Brain microvascular endothelial cell (primary cell): ENCODE measurements at regions not wholly inside any gene's neighbourhood (a gene's known extent, or its start where the extent isn't known, plus 50 kb on each side); places are given as distances from the start of the nearest gene placed in this dataset.

Experiments
- DNase-seq: peaks from one replicate; pipeline ENCODE4 v3.0.0-alpha.2; 2020
- H3K27ac ChIP-seq: fragments of 250-450 bp; sonication (Bioruptor Pico); 2 replicates; pipeline ENCODE4 v1.5.1; 2020; ENCODE audit warnings: mild to moderate bottlenecking, moderate library complexity
- H3K27me3 ChIP-seq: fragments of 250-450 bp; sonication (Bioruptor Pico); replicated peaks from 2 replicates; pipeline ENCODE4 v1.5.1; 2020; ENCODE audit warnings: mild to moderate bottlenecking
- H3K36me3 ChIP-seq: fragments of 250-450 bp; sonication (Bioruptor Pico); replicated peaks from 2 replicates; pipeline ENCODE4 v1.5.1; 2020; ENCODE audit warnings: mild to moderate bottlenecking
- H3K4me3 ChIP-seq: 2 replicates; pipeline ENCODE4 v1.5.1; 2011; ENCODE audit warnings: low read depth, mild to moderate bottlenecking, control low read depth, low read length, moderate library complexity
- CTCF ChIP-seq: IDR thresholded peaks from 2 replicates; pipeline ENCODE4 v1.5.1; 2011; ENCODE audit warnings: low read depth, mild to moderate bottlenecking, moderate library complexity, low read length, control low read depth, inconsistent platforms; ENCODE audit errors: missing control alignments
- in situ Hi-C: cut with HindIII; loops from 2 replicates; pipeline ENCODE4 v1.10.0; 2017; ENCODE audit warnings: low sequenced_read_pairs, low pct_ligation_motif_present

GRCh38 chr4:24202579-24202978 is 312.7 kb upstream of the PPARGC1A start:
- no peaks in the 10 kb centered on the region for H3K36me3 ChIP-seq
- in situ Hi-C loops: no loop called here
- DNase-seq: no peak
- H3K27ac ChIP-seq: no peak overlapping the region
- TF ChIP-seq CTCF: no peak
- H3K27me3 ChIP-seq: no peaks in the 10 kb centered on the region
- no peak overlapping the region for H3K4me3 ChIP-seq

GRCh38 chr4:24197955-24198354 is 308.1 kb upstream of the PPARGC1A start:
- H3K27me3 ChIP-seq: no peaks in the 10 kb centered on the region
- no peak for DNase-seq
- no peak for TF ChIP-seq CTCF
- no peaks in the 10 kb centered on the region for H3K36me3 ChIP-seq
- no peak overlapping the region for H3K27ac ChIP-seq
- in situ Hi-C loops: no loop called here
- H3K4me3 ChIP-seq: no peak overlapping the region

GRCh38 chr4:24196785-24197184 is 306.9 kb upstream of the PPARGC1A start:
- H3K27me3 ChIP-seq: no peaks in the 10 kb centered on the region
- TF ChIP-seq CTCF: no peak
- in situ Hi-C loops: no loop called here
- H3K36me3 ChIP-seq: no peaks in the 10 kb centered on the region
- no peak for DNase-seq
- no peak overlapping the region for H3K27ac ChIP-seq
- H3K4me3 ChIP-seq: no peak overlapping the region

- Histone ChIP-seq H3K27ac (no peak overlapping the region), H3K4me3 (no peak overlapping the region), H3K27me3 (no peaks in the 10 kb centered on the region), H3K36me3 (no peaks in the 10 kb centered on the region)
- TF ChIP-seq CTCF: peak; percentile 30
- in situ Hi-C loops: no loop called here
- no peak for DNase-seq
These were observed 306.3 kb upstream of the PPARGC1A start for GRCh38 chr4:24195991-24196736.

- in situ Hi-C loops: no loop called here
- no peak for TF ChIP-seq CTCF
- DNase-seq: no peak
These were observed 302.3 kb upstream of the PPARGC1A start for GRCh38 chr4:24192018-24192641.

More at GRCh38 chr4:24192018-24192641, 302.3 kb upstream of the PPARGC1A start:
- H3K27me3 ChIP-seq: no peaks in the 10 kb centered on the region
- no peaks in the 10 kb centered on the region for H3K36me3 ChIP-seq
- H3K4me3 ChIP-seq: no peak overlapping the region
- no peak overlapping the region for H3K27ac ChIP-seq
